Activated CD4-positive, alpha-beta T cell treated with anti-CD3 and anti-CD28 coated beads, Interleukin-2, amount 10 ng/mL, durations not matched to agents 24 days and 14 days (primary cell): ENCODE measurements at regions not wholly inside any gene's neighbourhood (a gene's known extent, or its start where the extent isn't known, plus 50 kb on each side); places are given as distances from the start of the nearest gene placed in this dataset.
"Not testable (repeated sequence)": the region's sequence is repeated elsewhere in the genome, so short reads cannot be mapped to it uniquely, and the experiment has no call there.

Experiments used
- DNase-seq: peaks from one replicate; pipeline ENCODE4 v3.0.0; 2022
- H3K27ac Mint-ChIP-seq: one replicate; pipeline ENCODE4 v1.8.0; 2022; ENCODE audit warnings: mild to moderate bottlenecking, mixed read lengths
- H3K27me3 Mint-ChIP-seq: one replicate; pipeline ENCODE4 v1.8.0; 2022; ENCODE audit warnings: mixed read lengths
- H3K36me3 Mint-ChIP-seq: one replicate; pipeline ENCODE4 v1.8.0; 2022; ENCODE audit warnings: low read depth, mild to moderate bottlenecking, mixed read lengths
- H3K4me1 Mint-ChIP-seq: one replicate; pipeline ENCODE4 v1.8.0; 2021; ENCODE audit warnings: mixed read lengths
- H3K4me3 Mint-ChIP-seq: one replicate; pipeline ENCODE4 v1.8.0; 2022; ENCODE audit warnings: mild to moderate bottlenecking, moderate library complexity, mixed read lengths
- H3K9me3 Mint-ChIP-seq: one replicate; pipeline ENCODE4 v1.8.0; 2021; ENCODE audit warnings: mixed read lengths
- intact Hi-C: fragments of 100-400 bp; cut with micrococcal nuclease; formaldehyde crosslinking; loops from one replicate; pipeline ENCODE4 v1.15.1; 2023

DNA sequence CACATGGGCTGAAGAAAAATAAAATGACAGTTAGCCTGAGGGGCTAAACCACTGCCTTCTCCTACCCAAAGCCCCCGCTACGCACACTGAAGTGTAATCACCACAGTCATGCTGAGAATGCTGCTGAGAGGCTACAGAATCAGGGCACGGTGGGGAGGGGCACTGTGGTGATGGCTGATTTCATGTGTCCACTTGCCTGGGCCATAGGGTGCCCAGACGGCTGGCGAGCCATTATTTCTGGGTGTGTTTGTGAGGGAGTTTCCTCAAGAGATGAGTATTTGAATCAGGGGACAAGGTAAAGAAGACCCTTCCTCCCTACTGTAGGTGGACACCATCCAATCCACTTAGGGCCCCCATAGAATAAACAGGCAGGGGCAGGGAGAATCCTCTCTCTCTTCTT, 1313.2 kb downstream of the TBC1D22A start:
- Mint-ChIP-seq H3K4me1 (peaks cover 6% of the 10 kb centered on the region), H3K36me3 (no peaks in the 10 kb centered on the region), H3K27ac (no peak overlapping the region), H3K4me3 (no peak overlapping the region), H3K9me3 (no peaks in the 10 kb centered on the region), H3K27me3 (peaks cover 42% of the 10 kb centered on the region)
- no peak for DNase-seq
- intact Hi-C loops = no loop called here

DNA sequence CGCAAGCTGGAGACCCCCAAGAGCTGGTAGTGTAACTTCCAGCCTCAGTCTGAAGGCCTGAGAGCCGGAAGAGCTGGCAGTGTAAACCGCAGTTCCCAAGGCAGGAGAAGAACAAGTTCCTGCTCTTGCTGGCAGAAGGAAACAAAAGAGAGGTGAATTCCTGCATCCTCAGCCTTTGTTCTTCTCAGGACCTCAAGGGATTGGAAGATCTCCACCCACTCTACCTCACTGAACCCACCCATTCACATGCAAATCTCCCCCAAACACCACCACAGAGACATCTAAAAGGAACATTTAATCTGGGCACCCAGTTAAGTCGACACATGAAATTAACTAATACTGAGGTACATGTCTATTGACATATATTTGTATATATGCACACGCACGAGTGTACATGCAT, 1310.3 kb downstream of the TBC1D22A start:
- no peak for DNase-seq
- H3K4me1 Mint-ChIP-seq = no peaks in the 10 kb centered on the region
- peaks cover 22% of the 10 kb centered on the region for H3K27me3 Mint-ChIP-seq
- no peak overlapping the region for H3K4me3 Mint-ChIP-seq
- intact Hi-C loops = no loop called here
- H3K36me3 Mint-ChIP-seq = no peaks in the 10 kb centered on the region
- no peaks in the 10 kb centered on the region for H3K9me3 Mint-ChIP-seq
- H3K27ac Mint-ChIP-seq = no peak overlapping the region

DNA sequence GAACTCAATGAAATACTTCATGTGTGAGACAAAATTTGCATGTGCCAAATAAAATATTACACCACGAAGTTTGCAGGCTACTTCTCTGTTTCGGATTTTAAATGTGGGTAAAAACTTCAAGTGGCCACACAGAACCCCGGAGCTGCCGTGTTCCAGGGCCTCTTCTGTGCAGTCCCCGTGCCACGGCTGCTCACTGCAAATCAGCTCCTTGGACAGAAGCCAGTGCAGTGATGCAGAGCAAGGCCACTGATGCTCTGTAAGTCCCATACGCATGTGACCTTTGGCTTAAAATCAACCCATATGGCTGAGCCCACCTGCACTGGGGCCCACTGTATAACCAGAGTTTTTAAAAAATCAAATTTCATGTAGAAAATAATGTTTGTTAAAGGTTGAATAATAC, 1309.4 kb downstream of the TBC1D22A start:
- Mint-ChIP-seq H3K4me1 (no peaks in the 10 kb centered on the region), H3K4me3 (no peak overlapping the region), H3K36me3 (no peaks in the 10 kb centered on the region), H3K9me3 (no peaks in the 10 kb centered on the region), H3K27ac (no peak overlapping the region), H3K27me3 (peaks cover 20% of the 10 kb centered on the region)
- intact Hi-C loops = no loop called here
- DNase-seq = no peak

DNA sequence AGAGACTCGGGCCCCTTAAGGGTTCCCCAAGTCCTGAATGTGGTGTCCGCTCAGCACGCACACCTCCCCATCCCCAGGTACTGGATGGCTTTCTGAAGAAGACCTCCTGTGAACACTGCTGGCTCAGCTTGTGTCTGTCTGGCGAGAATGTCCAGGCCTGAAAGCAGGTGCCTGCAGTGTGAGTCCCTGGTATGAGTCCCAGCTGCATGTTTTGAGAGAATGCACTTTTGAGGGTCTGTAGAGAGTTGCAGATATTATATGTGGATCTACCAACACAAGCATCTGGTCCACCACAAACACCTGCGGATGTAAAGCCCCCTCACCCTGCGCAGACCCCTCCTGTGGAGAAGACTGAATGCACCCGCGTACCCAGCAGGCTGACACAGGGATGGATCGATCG, 1308.9 kb downstream of the TBC1D22A start:
- no peaks in the 10 kb centered on the region for H3K4me1 Mint-ChIP-seq

DNA sequence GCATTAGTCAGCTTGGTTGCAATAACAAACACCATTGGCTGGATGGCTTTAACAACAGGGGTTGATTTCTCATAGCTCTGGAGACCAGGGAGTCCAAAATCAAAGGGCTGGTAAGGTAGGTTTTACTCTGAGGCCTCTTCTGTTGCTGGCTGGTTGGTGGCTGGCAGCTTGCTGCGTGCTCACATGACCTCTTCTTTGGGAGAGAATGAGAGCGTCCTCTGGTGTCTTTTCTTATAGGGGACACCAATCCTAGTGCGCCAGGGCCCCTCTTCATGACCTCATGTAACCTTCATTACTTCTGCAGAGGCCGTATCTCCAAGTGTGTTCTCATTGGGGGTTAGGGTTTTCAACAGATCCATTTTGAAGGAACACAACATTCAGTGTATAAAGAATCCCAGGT, 1308.3 kb downstream of the TBC1D22A start:
- DNase-seq = no peak
- intact Hi-C loops = no loop called here
- H3K4me3 Mint-ChIP-seq = no peak overlapping the region
- no peaks in the 10 kb centered on the region for H3K4me1 Mint-ChIP-seq
- no peaks in the 10 kb centered on the region for H3K9me3 Mint-ChIP-seq
- peaks cover 12% of the 10 kb centered on the region for H3K27me3 Mint-ChIP-seq
- H3K36me3 Mint-ChIP-seq = no peaks in the 10 kb centered on the region
- no peak overlapping the region for H3K27ac Mint-ChIP-seq

More for the DNA sequence above, 1308.9 kb downstream of the TBC1D22A start:
- no peaks in the 10 kb centered on the region for H3K9me3 Mint-ChIP-seq
- no peak overlapping the region for H3K27ac Mint-ChIP-seq
- no peak for DNase-seq
- H3K4me3 Mint-ChIP-seq = no peak overlapping the region
- H3K36me3 Mint-ChIP-seq = no peaks in the 10 kb centered on the region
- peaks cover 17% of the 10 kb centered on the region for H3K27me3 Mint-ChIP-seq
- intact Hi-C loops = no loop called here

DNA sequence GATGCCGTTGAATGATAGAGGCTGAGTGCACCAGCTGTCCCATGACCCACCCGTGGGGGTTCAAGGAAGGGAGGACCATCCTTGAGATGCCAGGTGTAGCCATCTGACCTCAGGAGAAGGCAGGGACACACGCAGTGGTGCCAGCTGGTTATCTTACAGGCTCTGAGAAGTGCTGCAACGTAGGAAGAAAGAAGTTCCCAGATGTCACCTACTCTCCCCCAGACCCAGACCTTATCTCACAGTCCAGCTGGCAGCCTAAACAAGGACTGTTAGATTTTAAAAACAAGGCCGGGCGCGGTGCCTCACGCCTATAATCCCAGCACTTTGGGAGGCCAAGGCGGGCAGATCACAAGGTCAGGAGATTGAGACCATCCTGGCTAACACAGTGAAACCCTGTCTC, 1307.6 kb downstream of the TBC1D22A start:
- no peak overlapping the region for H3K4me3 Mint-ChIP-seq
- intact Hi-C loops = no loop called here
- H3K27me3 Mint-ChIP-seq = peaks cover 11% of the 10 kb centered on the region
- H3K27ac Mint-ChIP-seq = no peak overlapping the region
- H3K36me3 Mint-ChIP-seq = no peaks in the 10 kb centered on the region
- no peak for DNase-seq
- H3K9me3 Mint-ChIP-seq = no peaks in the 10 kb centered on the region
- H3K4me1 Mint-ChIP-seq = no peaks in the 10 kb centered on the region

DNA sequence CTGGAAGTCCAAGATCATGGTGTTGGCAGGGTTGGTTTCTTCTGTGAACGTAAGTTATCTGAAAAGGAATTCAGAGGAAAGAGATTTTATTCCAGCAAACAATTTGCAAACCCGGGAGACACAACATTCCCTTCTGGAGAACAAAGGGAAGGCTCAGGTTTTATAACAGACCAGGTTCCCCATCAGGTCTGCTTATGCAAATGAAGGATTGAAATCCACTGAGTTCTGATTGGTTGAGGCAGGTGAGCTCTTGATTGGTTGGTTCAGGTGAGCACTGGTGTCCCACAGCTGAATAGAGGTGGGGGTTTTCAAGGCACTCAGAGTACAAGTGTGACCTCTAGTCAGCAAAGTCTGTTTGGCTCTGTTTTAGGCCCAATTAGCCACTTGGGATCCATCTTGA, 1306.8 kb downstream of the TBC1D22A start:
- intact Hi-C loops = no loop called here
- H3K36me3 Mint-ChIP-seq = no peaks in the 10 kb centered on the region
- DNase-seq = no peak
- H3K4me1 Mint-ChIP-seq = no peaks in the 10 kb centered on the region
- no peak overlapping the region for H3K27ac Mint-ChIP-seq
- no peak overlapping the region for H3K4me3 Mint-ChIP-seq
- H3K27me3 Mint-ChIP-seq = peaks cover 5% of the 10 kb centered on the region
- no peaks in the 10 kb centered on the region for H3K9me3 Mint-ChIP-seq

DNA sequence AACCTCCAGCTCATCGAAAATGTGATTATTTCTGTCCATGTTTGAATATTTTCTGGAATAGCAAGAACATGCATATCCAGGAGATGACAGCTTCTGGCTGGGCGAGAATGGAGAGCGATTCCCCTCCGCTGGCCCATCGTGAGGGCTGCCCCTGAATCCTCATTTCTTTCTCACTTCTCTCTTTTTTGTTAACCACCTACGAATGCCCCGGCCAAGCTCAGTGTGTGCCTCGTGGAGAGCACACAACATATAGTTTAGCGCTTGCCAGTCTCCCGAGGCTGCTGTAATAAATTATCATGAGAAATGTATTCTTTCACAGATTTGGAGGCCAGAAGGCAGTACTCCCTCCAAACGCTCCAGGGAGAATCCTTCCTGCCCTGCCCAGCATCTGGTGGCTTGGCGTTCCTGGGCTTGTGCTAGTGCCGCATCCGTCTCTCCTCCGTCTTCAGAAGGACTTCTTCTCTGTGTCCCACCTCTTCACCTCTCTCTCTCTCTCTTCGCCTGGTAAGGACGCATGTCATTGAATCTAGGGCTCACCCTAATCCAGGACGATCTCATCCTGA, 1306.0 kb downstream of the TBC1D22A start:
- no peak overlapping the region for H3K4me3 Mint-ChIP-seq
- H3K9me3 Mint-ChIP-seq = no peaks in the 10 kb centered on the region
- no peak overlapping the region for H3K27ac Mint-ChIP-seq
- intact Hi-C loops = no loop called here
- H3K36me3 Mint-ChIP-seq = no peaks in the 10 kb centered on the region
- peaks cover under 1% of the 10 kb centered on the region for H3K27me3 Mint-ChIP-seq
- H3K4me1 Mint-ChIP-seq = no peaks in the 10 kb centered on the region
- no peak for DNase-seq

DNA sequence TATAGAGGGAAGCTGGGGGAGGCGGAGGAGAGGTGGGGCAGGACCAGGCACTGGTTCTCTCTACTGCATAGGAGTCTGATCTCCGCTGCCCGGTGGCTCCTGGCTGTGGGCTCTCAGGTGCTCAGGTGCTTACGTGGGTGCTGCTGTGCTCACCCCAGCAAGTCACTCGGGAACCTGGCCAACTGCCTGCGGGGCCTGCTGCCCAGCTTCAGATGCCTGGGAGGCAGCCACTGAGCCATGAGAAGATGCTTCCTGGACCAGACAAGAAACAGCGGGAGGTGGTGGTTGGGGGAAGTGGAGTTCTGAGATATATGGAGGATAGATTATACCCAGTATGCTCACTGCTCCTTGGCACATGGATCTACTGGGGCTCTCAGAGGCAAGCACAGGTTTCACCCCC, 1303.4 kb downstream of the TBC1D22A start:
- intact Hi-C loops = no loop called here
- Mint-ChIP-seq H3K36me3 (no peaks in the 10 kb centered on the region), H3K9me3 (no peaks in the 10 kb centered on the region), H3K27me3 (peaks cover 4% of the 10 kb centered on the region), H3K4me3 (no peak overlapping the region), H3K27ac (no peak overlapping the region), H3K4me1 (no peaks in the 10 kb centered on the region)
- DNase-seq = no peak

DNA sequence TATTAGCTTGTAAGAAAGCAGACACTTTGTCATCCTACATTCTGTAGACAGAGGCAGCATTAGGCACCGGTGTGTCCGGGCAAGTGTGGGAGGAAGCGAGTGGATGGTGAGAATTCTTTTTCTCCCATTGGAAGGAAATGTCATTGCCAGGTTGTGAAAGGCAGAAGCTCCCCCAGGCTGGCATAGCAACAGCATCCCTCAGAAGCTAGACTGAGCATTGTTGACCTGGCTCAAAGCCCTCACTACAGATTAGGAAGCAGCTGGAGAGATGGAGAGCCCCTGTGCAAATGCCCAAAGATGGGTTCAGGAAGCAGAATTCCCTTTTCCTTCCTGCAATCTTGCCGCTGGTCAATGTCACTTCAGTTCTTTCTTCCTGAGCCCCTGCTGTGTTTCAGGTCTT, 1299.3 kb downstream of the TBC1D22A start:
- H3K9me3 Mint-ChIP-seq = no peaks in the 10 kb centered on the region
- H3K4me3 Mint-ChIP-seq = no peak overlapping the region
- H3K36me3 Mint-ChIP-seq = no peaks in the 10 kb centered on the region
- DNase-seq = no peak
- H3K4me1 Mint-ChIP-seq = no peaks in the 10 kb centered on the region
- intact Hi-C loops = no loop called here
- H3K27ac Mint-ChIP-seq = no peak overlapping the region
- peaks cover 5% of the 10 kb centered on the region for H3K27me3 Mint-ChIP-seq

DNA sequence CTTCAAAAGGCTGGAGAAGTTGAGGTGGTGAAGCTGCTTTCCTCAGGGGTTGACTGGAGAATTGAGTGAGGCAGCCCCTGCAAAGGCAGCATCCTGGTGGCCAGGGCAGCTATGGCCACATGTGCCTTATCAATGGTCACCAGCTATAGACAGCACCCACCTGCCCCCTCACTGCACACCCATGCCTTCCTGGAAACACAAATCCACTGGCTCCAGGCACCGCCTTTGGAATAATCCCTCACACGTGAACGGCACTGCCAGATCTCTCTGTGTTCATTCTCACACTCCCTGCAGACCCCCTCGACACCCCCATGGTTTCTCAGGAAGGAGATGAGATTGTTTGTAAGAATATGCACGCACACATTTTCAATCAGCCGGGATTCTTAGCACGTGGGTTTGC, 1297.8 kb downstream of the TBC1D22A start:
- Mint-ChIP-seq H3K36me3 (no peaks in the 10 kb centered on the region), H3K27ac (no peak overlapping the region), H3K27me3 (peaks cover 5% of the 10 kb centered on the region), H3K9me3 (no peaks in the 10 kb centered on the region), H3K4me1 (no peaks in the 10 kb centered on the region), H3K4me3 (no peak overlapping the region)
- intact Hi-C loops = no loop called here
- no peak for DNase-seq

DNA sequence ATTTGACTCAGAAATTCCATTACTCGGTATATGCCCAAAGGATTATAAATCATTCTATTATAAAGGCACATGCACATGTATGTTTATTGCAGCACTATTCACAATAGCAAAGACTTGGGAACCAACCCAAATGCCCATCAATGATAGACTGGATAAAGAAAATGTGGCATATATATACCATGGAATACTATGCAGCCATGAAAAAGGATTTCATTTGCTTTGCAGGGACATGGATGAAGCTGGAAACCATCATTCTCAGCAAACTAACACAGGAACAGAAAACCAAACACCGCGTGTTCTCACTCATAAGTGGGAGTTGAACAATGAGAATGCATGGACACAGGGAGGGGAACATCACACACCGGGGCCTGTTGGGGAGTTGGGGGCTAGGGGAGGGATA, 1297.1 kb downstream of the TBC1D22A start:
- H3K36me3 Mint-ChIP-seq, H3K27ac Mint-ChIP-seq, DNase-seq, H3K27me3 Mint-ChIP-seq, intact Hi-C loops, H3K9me3 Mint-ChIP-seq, H3K4me1 Mint-ChIP-seq, H3K4me3 Mint-ChIP-seq: not testable (repeated sequence)

DNA sequence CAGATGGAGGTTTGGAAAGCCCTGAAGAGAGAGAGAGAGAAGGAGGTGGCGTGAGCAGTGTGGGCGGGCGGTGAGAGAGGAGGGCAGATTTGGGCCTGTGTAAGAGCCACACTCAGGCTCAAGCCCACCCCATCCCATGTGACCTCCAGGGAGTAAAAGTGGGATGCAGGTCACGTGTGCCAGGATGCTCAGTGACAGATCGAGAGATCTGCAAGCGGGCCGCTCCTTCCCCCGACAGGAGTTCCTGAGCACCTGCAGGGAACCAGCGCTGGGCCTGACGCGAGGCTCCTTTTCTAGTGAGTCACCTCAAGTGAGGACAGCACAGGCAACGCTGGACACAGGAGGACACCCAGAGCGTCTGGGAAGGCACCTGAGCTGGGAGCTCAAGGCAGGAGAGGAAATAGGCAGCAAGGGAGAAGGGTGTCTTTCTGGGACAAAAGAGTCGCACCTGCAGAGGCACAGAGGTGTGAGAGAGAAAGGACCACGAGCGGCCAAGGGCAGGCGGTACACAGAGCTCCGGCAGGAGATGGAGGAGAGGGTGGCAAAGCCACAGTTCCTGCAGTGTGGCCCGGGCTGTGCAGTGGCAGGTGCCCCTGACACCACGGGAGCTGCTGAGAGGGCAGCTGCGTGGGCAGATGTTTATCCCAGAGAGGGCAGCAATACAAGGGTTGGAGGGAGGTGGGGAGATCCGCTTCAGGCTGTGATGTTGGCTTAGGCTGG, 1294.8 kb downstream of the TBC1D22A start:
- no peak overlapping the region for H3K4me3 Mint-ChIP-seq
- intact Hi-C loops = no loop called here
- no peaks in the 10 kb centered on the region for H3K9me3 Mint-ChIP-seq
- H3K4me1 Mint-ChIP-seq = no peaks in the 10 kb centered on the region
- no peak overlapping the region for H3K27ac Mint-ChIP-seq
- DNase-seq = no peak
- H3K27me3 Mint-ChIP-seq = peaks cover 4% of the 10 kb centered on the region
- H3K36me3 Mint-ChIP-seq = no peaks in the 10 kb centered on the region

DNA sequence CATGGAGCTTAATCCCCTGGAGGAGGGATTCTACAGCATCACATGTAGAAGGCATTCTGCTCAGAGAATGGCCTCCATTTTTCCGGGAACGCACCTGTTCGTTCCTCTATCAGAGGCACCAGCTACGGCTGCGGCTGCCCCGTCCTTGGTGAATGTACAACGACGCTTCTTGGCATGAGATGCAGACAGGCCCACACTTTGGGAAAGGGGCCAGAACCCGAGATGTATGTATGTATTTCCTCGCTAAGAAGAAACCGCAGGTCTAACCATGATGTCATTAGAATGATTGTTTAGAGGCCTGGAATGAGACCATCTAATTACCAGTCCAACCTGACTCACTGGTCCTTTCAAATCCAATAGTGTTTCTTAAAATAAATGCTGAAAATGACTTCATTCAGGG, 1293.4 kb downstream of the TBC1D22A start:
- DNase-seq = no peak
- H3K4me1 Mint-ChIP-seq = no peaks in the 10 kb centered on the region
- peaks cover 1% of the 10 kb centered on the region for H3K27me3 Mint-ChIP-seq
- no peaks in the 10 kb centered on the region for H3K9me3 Mint-ChIP-seq
- intact Hi-C loops = no loop called here
- H3K4me3 Mint-ChIP-seq = no peak overlapping the region
- no peaks in the 10 kb centered on the region for H3K36me3 Mint-ChIP-seq
- no peak overlapping the region for H3K27ac Mint-ChIP-seq

DNA sequence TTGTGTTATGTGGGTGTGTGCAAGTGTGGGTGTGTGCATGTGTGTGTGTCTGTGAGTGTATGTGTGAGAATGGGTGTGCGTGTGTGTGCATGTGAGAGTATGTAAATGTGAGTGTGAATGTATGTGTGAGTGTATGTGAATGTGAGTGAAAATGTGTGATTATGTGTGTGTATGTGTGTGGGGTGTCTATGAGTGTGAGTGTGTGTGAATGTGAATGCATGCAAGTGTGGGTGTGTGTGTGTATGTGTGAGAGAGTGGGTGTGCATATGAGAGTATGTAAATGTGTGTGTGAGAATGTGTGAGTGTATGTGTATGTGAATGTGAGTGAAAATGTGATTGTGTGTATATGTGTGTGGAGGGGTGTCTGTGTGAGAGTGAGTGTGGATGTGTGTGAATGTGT, 1292.7 kb downstream of the TBC1D22A start:
- Mint-ChIP-seq H3K4me1 (no peaks in the 10 kb centered on the region), H3K9me3 (no peaks in the 10 kb centered on the region), H3K27me3 (peaks cover 1% of the 10 kb centered on the region), H3K27ac (no peak overlapping the region), H3K36me3 (no peaks in the 10 kb centered on the region), H3K4me3 (no peak overlapping the region)
- intact Hi-C loops = no loop called here
- DNase-seq = no peak
